Epithelial cell of proximal tubule (primary cell): ENCODE measurements at regions not wholly inside any gene's neighbourhood (a gene's known extent, or its start where the extent isn't known, plus 50 kb on each side); places are given as distances from the start of the nearest gene placed in this dataset.
"Not testable (repeated sequence)": the region's sequence is repeated elsewhere in the genome, so short reads cannot be mapped to it uniquely, and the experiment has no call there.

ENCODE experiments used
- DNase-seq: peaks from one replicate; pipeline ENCODE4 v3.0.0-alpha.2; 2011; ENCODE audit warnings: low read depth
- H3K4me3 ChIP-seq: 2 replicates; pipeline ENCODE4 v1.5.1; 2011; ENCODE audit warnings: low read depth, mild to moderate bottlenecking, low read length
- TF ChIP-seq, protein P1 (sequence below): conservative IDR thresholded peaks from 2 replicates; pipeline ENCODE4 v1.5.1; 2012; ENCODE audit warnings: low read depth, mild to moderate bottlenecking, low read length

DNA sequence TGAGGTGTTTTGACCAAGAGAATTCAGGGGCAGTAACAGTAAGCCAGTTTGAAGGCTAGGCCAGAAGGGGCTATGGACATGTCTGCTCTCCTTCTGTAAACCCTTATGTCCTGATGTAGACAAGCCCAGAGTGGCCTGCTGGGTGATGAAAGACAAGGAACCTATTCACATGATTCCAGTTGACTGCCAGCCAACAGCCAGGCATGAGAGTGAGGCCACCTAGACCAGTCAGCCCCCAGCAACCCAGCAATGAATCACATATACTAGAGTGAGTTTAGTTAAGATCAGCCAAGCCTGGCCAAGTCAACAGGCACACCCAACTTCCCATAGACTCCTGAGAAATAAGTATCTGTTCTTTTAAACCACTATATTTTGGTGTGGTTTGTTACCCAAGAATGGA is 1889.7 kb upstream of the CELF4 start:
- peak; percentile 83 for DNase-seq
- TF ChIP-seq, protein P1, sequence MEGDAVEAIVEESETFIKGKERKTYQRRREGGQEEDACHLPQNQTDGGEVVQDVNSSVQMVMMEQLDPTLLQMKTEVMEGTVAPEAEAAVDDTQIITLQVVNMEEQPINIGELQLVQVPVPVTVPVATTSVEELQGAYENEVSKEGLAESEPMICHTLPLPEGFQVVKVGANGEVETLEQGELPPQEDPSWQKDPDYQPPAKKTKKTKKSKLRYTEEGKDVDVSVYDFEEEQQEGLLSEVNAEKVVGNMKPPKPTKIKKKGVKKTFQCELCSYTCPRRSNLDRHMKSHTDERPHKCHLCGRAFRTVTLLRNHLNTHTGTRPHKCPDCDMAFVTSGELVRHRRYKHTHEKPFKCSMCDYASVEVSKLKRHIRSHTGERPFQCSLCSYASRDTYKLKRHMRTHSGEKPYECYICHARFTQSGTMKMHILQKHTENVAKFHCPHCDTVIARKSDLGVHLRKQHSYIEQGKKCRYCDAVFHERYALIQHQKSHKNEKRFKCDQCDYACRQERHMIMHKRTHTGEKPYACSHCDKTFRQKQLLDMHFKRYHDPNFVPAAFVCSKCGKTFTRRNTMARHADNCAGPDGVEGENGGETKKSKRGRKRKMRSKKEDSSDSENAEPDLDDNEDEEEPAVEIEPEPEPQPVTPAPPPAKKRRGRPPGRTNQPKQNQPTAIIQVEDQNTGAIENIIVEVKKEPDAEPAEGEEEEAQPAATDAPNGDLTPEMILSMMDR: no peak
- H3K4me3 ChIP-seq: no peak overlapping the region

DNA sequence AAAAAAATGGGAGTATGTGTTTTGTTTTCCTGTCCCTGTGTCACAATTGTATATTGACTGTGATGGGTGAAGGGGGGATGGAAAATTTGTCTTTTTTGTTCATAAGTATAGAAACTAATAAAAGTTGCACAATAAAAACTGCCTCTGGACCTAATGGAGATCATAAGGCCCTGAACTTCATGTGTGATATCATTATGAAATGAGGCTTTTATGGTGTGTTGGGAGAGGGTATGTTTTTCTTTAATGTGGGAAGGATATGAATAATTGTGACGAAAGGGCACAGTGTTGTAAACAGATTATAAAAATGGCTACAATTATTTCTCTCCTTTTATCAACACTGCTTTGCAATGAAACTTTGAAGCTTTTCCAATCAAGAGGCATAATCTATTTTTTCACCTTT is 1889.3 kb upstream of the CELF4 start:
- TF ChIP-seq, protein P1: no peak
- DNase-seq: no peak

DNA sequence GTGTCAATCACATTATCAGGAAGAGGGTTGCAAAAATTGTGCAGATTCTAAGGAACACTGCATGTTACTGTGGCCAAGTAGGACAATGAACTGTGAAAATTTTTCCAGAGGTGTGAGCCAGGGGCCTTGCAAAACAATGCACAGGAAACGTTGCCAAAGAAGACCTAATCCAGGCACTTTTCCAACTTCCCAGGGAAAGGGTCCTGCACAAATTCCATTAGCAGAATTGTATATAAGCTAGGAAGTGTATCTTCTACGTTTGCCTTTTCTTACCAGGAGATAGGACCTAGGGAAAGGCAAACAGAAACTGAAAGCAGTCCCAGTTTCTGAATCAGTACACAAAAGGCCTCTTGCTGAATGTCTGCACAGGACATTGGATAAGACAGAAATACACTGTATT is 1888.3 kb upstream of the CELF4 start:
- peak overlapping the region; percentile 22 for H3K4me3 ChIP-seq

More for the DNA sequence above, 1889.3 kb upstream of the CELF4 start:
- no peak overlapping the region for H3K4me3 ChIP-seq

DNA sequence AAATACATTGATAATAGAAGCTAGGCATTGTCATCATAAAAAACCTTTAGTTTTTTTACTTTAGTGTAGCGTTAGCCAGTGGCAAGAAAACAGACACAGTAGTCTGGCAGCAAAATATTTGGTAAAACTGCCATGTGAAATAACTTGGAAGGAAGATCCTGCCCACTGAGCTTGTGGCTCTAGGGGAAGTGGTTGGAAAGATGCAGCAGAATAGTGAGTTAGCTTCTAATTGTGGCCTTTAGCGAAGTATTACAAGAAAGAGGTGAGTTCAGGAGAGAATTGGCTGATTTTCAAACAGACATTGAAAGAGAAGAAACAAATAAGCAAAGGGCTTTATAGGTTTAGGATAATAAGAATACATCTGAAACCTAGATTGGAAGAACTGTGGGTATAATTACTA is 1887.8 kb upstream of the CELF4 start:
- TF ChIP-seq, protein P1: no peak
- no peak overlapping the region for H3K4me3 ChIP-seq
- no peak for DNase-seq

More for the DNA sequence above, 1888.3 kb upstream of the CELF4 start:
- TF ChIP-seq, protein P1: no peak
- peak; percentile 38 for DNase-seq

DNA sequence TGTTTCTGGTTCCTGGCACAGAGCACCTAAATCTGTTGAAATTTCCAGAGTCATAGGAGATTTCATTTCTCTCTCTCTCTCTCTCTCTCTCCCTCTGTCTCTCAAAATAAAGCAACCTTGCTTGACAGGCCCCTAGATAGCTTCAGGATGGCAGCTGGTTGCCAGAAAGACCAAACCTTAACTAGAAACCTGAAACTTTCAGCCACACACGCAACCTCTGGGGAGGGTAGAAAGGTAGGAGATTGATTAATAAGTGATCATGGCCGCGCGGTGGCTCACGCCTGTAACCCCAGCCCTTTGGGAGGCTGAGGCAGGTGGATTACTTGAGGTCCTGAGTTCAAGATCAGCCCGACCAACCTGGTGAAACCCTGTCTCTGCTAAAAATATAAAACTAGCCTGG is 1885.4 kb upstream of the CELF4 start:
- TF ChIP-seq, protein P1: no peak
- H3K4me3 ChIP-seq: no peak overlapping the region
- no peak for DNase-seq

DNA sequence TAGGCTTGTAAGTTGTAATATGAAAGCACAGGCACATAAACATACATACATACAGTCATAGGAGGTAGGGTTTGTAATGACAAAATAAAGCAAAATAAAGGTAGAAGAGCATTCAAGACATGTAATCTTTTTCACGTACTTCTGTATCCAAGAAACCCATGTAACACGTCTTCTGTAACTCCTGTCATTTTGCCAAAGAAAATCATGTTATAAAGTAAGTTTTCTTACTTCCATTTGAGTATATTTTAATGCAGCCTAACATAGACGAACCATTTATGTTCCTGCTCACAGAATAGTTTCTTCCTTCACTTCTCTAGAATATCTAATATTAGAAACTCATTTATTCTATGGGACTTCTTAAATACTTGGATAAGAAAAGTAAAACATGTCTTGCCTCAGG is 1884.0 kb upstream of the CELF4 start:
- TF ChIP-seq, protein P1: no peak
- no peak overlapping the region for H3K4me3 ChIP-seq
- DNase-seq: no peak

DNA sequence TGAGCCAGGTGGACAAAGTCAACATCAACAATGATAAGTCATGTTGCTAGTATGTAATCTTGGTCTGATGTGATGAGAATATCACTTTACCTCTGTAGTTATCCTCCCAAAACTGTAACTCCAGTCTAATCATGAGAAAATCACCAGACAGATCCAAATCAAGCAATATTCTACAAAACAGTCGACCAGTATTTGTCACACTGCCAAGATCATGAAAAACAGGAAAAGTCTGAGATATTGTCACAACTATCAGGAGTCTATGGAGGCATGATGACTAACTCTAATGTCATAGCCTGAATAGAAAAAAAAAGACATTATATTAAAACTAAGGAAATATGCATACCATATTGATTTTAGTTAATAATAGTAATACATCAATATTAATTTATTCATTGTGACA is 1883.3 kb upstream of the CELF4 start:
- TF ChIP-seq, protein P1: no peak

DNA sequence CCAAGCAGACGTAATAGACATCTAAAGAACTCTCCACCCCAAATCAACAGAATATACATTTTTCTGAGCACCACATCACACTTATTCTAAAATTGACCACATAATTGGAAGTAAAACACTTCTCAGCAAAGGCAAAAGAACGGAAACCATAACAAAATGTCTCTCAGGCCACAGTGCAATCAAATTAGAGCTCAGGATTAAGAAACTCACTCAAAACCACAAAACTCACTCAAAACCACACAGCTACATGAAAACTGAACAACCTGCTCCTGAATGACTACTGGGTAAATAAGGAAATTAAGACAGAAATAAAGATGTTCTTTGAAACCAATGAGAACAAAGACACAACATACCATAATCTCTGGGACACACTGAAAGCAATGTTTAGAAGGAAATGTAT is 1879.4 kb upstream of the CELF4 start:
- not testable (repeated sequence) for DNase-seq, H3K4me3 ChIP-seq

More for the DNA sequence above, 1883.3 kb upstream of the CELF4 start:
- no peak overlapping the region for H3K4me3 ChIP-seq
- no peak for DNase-seq
